Smooth muscle cell (in vitro differentiated cells): ENCODE measurements at regions not wholly inside any gene's neighbourhood (a gene's known extent, or its start where the extent isn't known, plus 50 kb on each side); places are given as distances from the start of the nearest gene placed in this dataset.
"Not testable (repeated sequence)": the region's sequence is repeated elsewhere in the genome, so short reads cannot be mapped to it uniquely, and the experiment has no call there.

Experiments
- DNase-seq: peaks from one replicate; lab custom pipeline; 2025; ENCODE audit not compliant: unreplicated experiment; lab: John Stamatoyannopoulos, UW
- H2AFZ ChIP-seq: fragments of 200-600 bp; sonication (generic); 2 replicates; pipeline ENCODE4 v1.6.0; 2016; ENCODE audit warnings: antibody characterized with exemption, low read depth, mild to moderate bottlenecking
- H3F3A ChIP-seq: fragments of 200-600 bp; sonication (generic); 2 replicates; pipeline ENCODE4 v1.6.0; 2017; ENCODE audit warnings: antibody characterized with exemption, low read depth
- H3K27ac ChIP-seq: fragments of 200-600 bp; sonication (generic); 2 replicates; pipeline ENCODE4 v1.5.1; 2016; ENCODE audit warnings: low read depth, mild to moderate bottlenecking
- H3K27me3 ChIP-seq: fragments of 200-600 bp; sonication (generic); 2 replicates; pipeline ENCODE4 v1.6.1; 2016; ENCODE audit warnings: low read depth, mild to moderate bottlenecking
- H3K36me3 ChIP-seq: fragments of 200-600 bp; sonication (generic); 2 replicates; pipeline ENCODE4 v1.5.1; 2016; ENCODE audit warnings: low read depth
- H3K4me1 ChIP-seq: fragments of 200-600 bp; sonication (generic); 2 replicates; pipeline ENCODE4 v1.5.1; 2016; ENCODE audit warnings: low read depth
- H3K4me2 ChIP-seq: fragments of 200-600 bp; sonication (generic); 2 replicates; pipeline ENCODE4 v1.6.0; 2016; ENCODE audit warnings: mild to moderate bottlenecking
- H3K4me3 ChIP-seq: fragments of 200-600 bp; sonication (generic); 2 replicates; pipeline ENCODE4 v1.5.1; 2016; ENCODE audit warnings: mild to moderate bottlenecking
- H3K79me2 ChIP-seq: fragments of 200-600 bp; sonication (generic); 2 replicates; pipeline ENCODE4 v1.6.0; 2016; ENCODE audit warnings: low read depth, mild to moderate bottlenecking
- H3K9ac ChIP-seq: fragments of 200-600 bp; sonication (generic); 2 replicates; pipeline ENCODE4 v1.6.0; 2016; ENCODE audit warnings: low read depth
- H3K9me3 ChIP-seq: fragments of 200-600 bp; sonication (generic); replicated peaks from 2 replicates; pipeline ENCODE4 v1.5.1; 2016; ENCODE audit warnings: low read depth
- H4K20me1 ChIP-seq: fragments of 200-600 bp; sonication (generic); 2 replicates; pipeline ENCODE4 v1.6.0; 2016; ENCODE audit warnings: low read depth
- WGBS: methylation state at CpG from one replicate; pipeline ENCODE4 v1.1.7; 2016; ENCODE audit warnings: low lambda C conversion rate; 5-methylcytosine and 5-hydroxymethylcytosine counted together
- TF ChIP-seq, protein P1 (sequence below): fragments of 200-600 bp; sonication (generic); IDR thresholded peaks from 2 replicates; pipeline ENCODE4 v1.5.1; 2017; ENCODE audit warnings: borderline replicate concordance, mild to moderate bottlenecking, antibody characterized with exemption; ENCODE audit not compliant: insufficient read depth, poor library complexity, severe bottlenecking

- Histone ChIP-seq H3K27me3 (peaks cover 8% of the 10 kb centered on the region), H3F3A (no peaks in the 10 kb centered on the region), H3K9ac (no peak overlapping the region), H3K27ac (no peak overlapping the region), H3K4me3 (no peak overlapping the region), H2AFZ (no peak overlapping the region), H4K20me1 (no peaks in the 10 kb centered on the region), H3K79me2 (no peaks in the 10 kb centered on the region), H3K36me3 (no peaks in the 10 kb centered on the region), H3K4me2 (no peak overlapping the region), H3K9me3 (no peaks in the 10 kb centered on the region), H3K4me1 (no peaks in the 10 kb centered on the region)
- 80% methylated on average over 13 of the region's 13 CpGs for WGBS
- DNase-seq = no peak
- TF ChIP-seq, protein P1, sequence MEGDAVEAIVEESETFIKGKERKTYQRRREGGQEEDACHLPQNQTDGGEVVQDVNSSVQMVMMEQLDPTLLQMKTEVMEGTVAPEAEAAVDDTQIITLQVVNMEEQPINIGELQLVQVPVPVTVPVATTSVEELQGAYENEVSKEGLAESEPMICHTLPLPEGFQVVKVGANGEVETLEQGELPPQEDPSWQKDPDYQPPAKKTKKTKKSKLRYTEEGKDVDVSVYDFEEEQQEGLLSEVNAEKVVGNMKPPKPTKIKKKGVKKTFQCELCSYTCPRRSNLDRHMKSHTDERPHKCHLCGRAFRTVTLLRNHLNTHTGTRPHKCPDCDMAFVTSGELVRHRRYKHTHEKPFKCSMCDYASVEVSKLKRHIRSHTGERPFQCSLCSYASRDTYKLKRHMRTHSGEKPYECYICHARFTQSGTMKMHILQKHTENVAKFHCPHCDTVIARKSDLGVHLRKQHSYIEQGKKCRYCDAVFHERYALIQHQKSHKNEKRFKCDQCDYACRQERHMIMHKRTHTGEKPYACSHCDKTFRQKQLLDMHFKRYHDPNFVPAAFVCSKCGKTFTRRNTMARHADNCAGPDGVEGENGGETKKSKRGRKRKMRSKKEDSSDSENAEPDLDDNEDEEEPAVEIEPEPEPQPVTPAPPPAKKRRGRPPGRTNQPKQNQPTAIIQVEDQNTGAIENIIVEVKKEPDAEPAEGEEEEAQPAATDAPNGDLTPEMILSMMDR = no peak
Measured at GRCh38 chr16:9160551-9160911, 69.1 kb downstream of the HAPSTR1 start.

GRCh38 chr16:9165681-9166080, 74.2 kb downstream of the HAPSTR1 start:
- Histone ChIP-seq H3K79me2 (no peaks in the 10 kb centered on the region), H3K4me2 (no peak overlapping the region), H3K27ac (no peak overlapping the region), H3K9me3 (no peaks in the 10 kb centered on the region), H4K20me1 (no peaks in the 10 kb centered on the region), H3K27me3 (no peaks in the 10 kb centered on the region), H2AFZ (no peak overlapping the region), H3F3A (no peaks in the 10 kb centered on the region), H3K9ac (no peak overlapping the region), H3K4me3 (no peak overlapping the region), H3K36me3 (no peaks in the 10 kb centered on the region), H3K4me1 (no peaks in the 10 kb centered on the region)
- TF ChIP-seq, protein P1 = no peak
- no peak for DNase-seq
- WGBS = 87% methylated on average over 10 of the region's 10 CpGs

DNA sequence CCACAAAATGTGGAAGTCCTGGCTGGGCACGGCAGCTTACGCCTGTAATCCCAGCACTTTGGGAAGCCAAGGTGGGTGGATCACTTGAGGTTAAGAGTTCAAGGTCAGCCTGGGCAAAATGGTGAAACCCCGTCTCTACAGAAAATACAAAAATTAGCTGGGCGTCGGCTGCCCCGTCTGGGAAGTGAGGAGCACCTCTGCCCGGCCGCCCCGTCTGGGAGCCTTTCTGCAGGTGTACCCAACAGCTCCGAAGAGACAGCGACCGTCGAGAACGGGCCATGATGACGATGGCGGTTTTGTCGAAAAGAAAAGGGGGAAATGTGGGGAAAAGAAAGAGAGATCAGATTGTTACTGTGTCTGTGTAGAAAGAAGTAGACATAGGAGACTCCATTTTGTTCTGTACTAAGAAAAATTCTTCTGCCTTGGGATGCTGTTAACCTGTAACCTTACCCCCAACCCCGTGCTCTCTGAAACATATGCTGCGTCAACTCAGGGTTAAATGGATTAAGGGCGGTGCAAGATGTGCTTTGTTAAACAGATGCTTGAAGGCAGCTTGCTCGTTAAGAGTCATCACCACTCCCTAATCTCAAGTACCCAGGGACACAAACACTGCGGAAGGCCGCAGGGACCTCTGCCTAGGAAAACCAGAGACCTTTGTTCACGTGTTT, 75.0 kb downstream of the HAPSTR1 start:
- H2AFZ ChIP-seq, H3K79me2 ChIP-seq, H3K9ac ChIP-seq, H4K20me1 ChIP-seq, H3K27me3 ChIP-seq, H3K4me3 ChIP-seq, H3K4me1 ChIP-seq, H3F3A ChIP-seq, DNase-seq, H3K27ac ChIP-seq, H3K36me3 ChIP-seq, H3K4me2 ChIP-seq, H3K9me3 ChIP-seq: not testable (repeated sequence)
- 79% methylated on average over 24 of the region's 24 CpGs for WGBS

DNA sequence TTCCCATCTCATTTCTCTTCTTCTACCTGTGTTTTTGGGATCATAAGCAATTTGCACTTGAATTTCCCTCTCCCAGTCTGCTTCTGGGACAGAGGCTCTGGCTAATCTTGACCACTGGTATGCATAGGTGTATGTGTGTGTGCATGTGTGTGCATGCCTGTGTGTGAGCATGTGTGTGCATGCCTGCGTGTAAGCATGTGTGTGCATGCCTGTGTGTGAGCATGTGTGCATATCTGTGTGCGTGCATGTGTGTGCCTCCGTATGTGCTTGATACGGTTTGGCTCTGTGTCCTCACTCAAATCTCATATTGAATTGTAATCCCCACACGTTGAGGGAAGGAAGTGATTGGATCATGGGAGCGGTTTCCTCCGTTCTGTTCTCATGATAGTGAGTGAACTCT, 77.7 kb downstream of the HAPSTR1 start:
- H3K4me3 ChIP-seq = no peak overlapping the region
- DNase-seq = no peak
- no peak overlapping the region for H2AFZ ChIP-seq
- no peak overlapping the region for H3K27ac ChIP-seq
- WGBS = 88% methylated on average over 6 of the region's 7 CpGs
- H4K20me1 ChIP-seq = no peaks in the 10 kb centered on the region
- TF ChIP-seq, protein P1 = no peak
- H3K9ac ChIP-seq = no peak overlapping the region
- no peaks in the 10 kb centered on the region for H3K9me3 ChIP-seq
- H3K4me1 ChIP-seq = no peaks in the 10 kb centered on the region
- peaks cover 2% of the 10 kb centered on the region for H3K27me3 ChIP-seq
- no peaks in the 10 kb centered on the region for H3K36me3 ChIP-seq
- H3F3A ChIP-seq = no peaks in the 10 kb centered on the region
- H3K79me2 ChIP-seq = no peaks in the 10 kb centered on the region
- H3K4me2 ChIP-seq = no peak overlapping the region
